Endothelial cell of umbilical vein (primary cell): ENCODE measurements at regions not wholly inside any gene's neighbourhood (a gene's known extent, or its start where the extent isn't known, plus 50 kb on each side); places are given as distances from the start of the nearest gene placed in this dataset.

ENCODE experiments used
- BruUV-seq: library from RNA; stranded (reverse); fragments of 400-500 nt; replicated peaks from 2 replicates; lab custom pipeline; 2021; lab: Mats Ljungman, UMichigan
- CTCF ChIA-PET: fragments of 300-600, 350-600 bp; sonication (Branson Sonifier 250); formaldehyde crosslinking; loops from one replicate; lab custom pipeline; 2021; ENCODE audit warnings: antibody characterized with exemption, inconsistent platforms; lab: Charles Lee
- POLR2A ChIA-PET: fragments of 300-600, 350-600 bp; sonication (Branson Sonifier 250); formaldehyde crosslinking; loops from one replicate; lab custom pipeline; 2021; ENCODE audit warnings: antibody characterized with exemption, inconsistent platforms; lab: Charles Lee
- DNase-seq: peaks from one replicate; pipeline ENCODE4 v3.0.0-alpha.2; 2011; ENCODE audit warnings: low read depth, low spot score
- FAIRE-seq: peaks from 2 replicates; lab custom pipeline; 2011; peaks lifted over from hg19 to GRCh38; lab: Jason Lieb, UNC
- H2AFZ ChIP-seq: 2 replicates; pipeline ENCODE4 v1.6.0; 2012; ENCODE audit warnings: low read depth, low read length, control low read depth, inconsistent platforms
- H3K27ac ChIP-seq: 2 replicates; pipeline ENCODE4 v1.5.1; 2011; ENCODE audit warnings: low read depth, mild to moderate bottlenecking, control low read depth, low read length, moderate library complexity; ENCODE audit not compliant: insufficient read depth
- H3K27me3 ChIP-seq, 2 experiments: 2 replicates each; pipeline versions ENCODE4 v1.6.0 to v1.6.1; 2011; ENCODE audit warnings: low read length in 2 of 2, mixed read lengths in 1 of 2; ENCODE audit not compliant: control insufficient read depth in 2 of 2, insufficient read depth in 2 of 2
- H3K36me3 ChIP-seq, 2 experiments: 2 replicates in 1 of 2; 3 replicates in 1 of 2; pipeline ENCODE4 v1.5.1; 2011; ENCODE audit warnings: low read length in 2 of 2, mild to moderate bottlenecking in 1 of 2, moderate library complexity in 1 of 2; ENCODE audit not compliant: control insufficient read depth in 2 of 2, insufficient read depth in 2 of 2; ENCODE audit errors: extremely low read depth in 1 of 2
- H3K4me1 ChIP-seq: 3 replicates; pipeline ENCODE4 v1.5.1; 2011; ENCODE audit warnings: mild to moderate bottlenecking, low read length; ENCODE audit not compliant: control insufficient read depth, insufficient read depth; ENCODE audit errors: extremely low read depth
- H3K4me2 ChIP-seq: 2 replicates; pipeline ENCODE4 v1.6.1; 2011; ENCODE audit warnings: low read length, control low read depth, mixed read lengths; ENCODE audit not compliant: insufficient read depth
- H3K4me3 ChIP-seq, 3 experiments: fragments of 200-600 bp in 1 of 3; sonication (generic), shearing (Covaris generic) in 1 of 3; replicated peaks in 1 of 3; 2 replicates each; pipeline ENCODE4 v1.5.1; 2011 to 2016; ENCODE audit warnings: control low read depth in 3 of 3, low read length in 3 of 3, mild to moderate bottlenecking in 2 of 3, inconsistent platforms in 1 of 3, low read depth in 1 of 3, moderate library complexity in 1 of 3; ENCODE audit not compliant: insufficient read depth in 1 of 3
- H3K79me2 ChIP-seq: 2 replicates; pipeline ENCODE4 v1.6.0; 2012; ENCODE audit warnings: low read length, inconsistent platforms; ENCODE audit not compliant: control insufficient read depth, insufficient read depth
- H3K9ac ChIP-seq: replicated peaks from 2 replicates; pipeline ENCODE3; 2011; ENCODE audit warnings: low read length, control low read depth; ENCODE audit not compliant: insufficient read depth; ENCODE audit errors: extremely low read depth
- H3K9me1 ChIP-seq: replicated peaks from 3 replicates; pipeline ENCODE4 v1.6.0; 2011; ENCODE audit warnings: mild to moderate bottlenecking, low read length; ENCODE audit not compliant: control insufficient read depth, insufficient read depth; ENCODE audit errors: extremely low read depth
- H3K9me3 ChIP-seq: replicated peaks from 2 replicates; pipeline ENCODE4 v1.5.1; 2012; ENCODE audit warnings: low read length, inconsistent platforms; ENCODE audit not compliant: control insufficient read depth, insufficient read depth
- H4K20me1 ChIP-seq: replicated peaks from 2 replicates; pipeline ENCODE3; 2011; ENCODE audit warnings: mild to moderate bottlenecking, low read length; ENCODE audit not compliant: control insufficient read depth, insufficient read depth; ENCODE audit errors: extremely low read depth
- EZH2 ChIP-seq: IDR thresholded peaks from 2 replicates; pipeline ENCODE4 v1.6.1; 2012; ENCODE audit warnings: borderline replicate concordance, low read depth, mild to moderate bottlenecking, moderate library complexity, low read length, inconsistent platforms; ENCODE audit not compliant: severe bottlenecking
- FOS ChIP-seq: IDR thresholded peaks from 2 replicates; pipeline ENCODE4 v1.6.1; 2011; ENCODE audit warnings: mild to moderate bottlenecking, low read length, moderate library complexity, borderline replicate concordance; ENCODE audit not compliant: insufficient read depth
- JUN ChIP-seq: IDR thresholded peaks from 2 replicates; pipeline ENCODE4 v1.6.1; 2011; ENCODE audit warnings: borderline replicate concordance, low read depth; ENCODE audit not compliant: insufficient read length, insufficient read depth
- POLR2AphosphoS5 ChIP-seq: IDR thresholded peaks from 2 replicates; pipeline ENCODE4 v1.6.1; 2012; ENCODE audit warnings: low read depth, mild to moderate bottlenecking, control low read depth, low read length, moderate library complexity; ENCODE audit not compliant: insufficient read depth
- dilution Hi-C: fragments of 300-500 bp; cut with MboI; formaldehyde crosslinking; loops from one replicate; pipeline ENCODE4 v1.15.0; 2019; ENCODE audit warnings: low sequenced_read_pairs; ENCODE audit not compliant: extremely low pct_ligation_motif_present
- intact Hi-C: fragments of 100-400 bp; cut with micrococcal nuclease; formaldehyde crosslinking; loops from one replicate; pipeline ENCODE4 v1.10.0; 2022
- TF ChIP-seq, protein P1 (sequence below): IDR thresholded peaks from 2 replicates; pipeline ENCODE4 v1.6.1; 2011; ENCODE audit not compliant: insufficient read depth, insufficient read length

DNA sequence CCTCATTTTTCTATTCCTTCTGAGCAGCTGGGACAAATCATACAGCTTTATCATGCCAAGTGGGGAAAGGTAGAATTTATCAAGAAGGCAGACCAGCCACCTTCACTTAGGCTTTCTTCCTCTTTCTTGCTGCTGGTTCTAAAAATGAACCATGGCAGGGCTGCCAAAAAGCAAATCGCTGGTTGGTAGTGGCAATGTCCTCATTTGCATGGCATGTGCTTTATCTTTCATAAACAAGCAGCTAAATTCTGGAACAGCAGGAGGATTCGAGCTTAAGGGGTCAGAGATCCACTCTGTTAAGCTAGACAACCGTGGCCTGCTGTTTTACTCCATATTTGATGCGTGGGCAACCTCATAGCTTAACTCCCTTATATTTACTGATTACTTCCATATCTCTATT, 91.3 kb downstream of the RPE65 start:
- no peaks in the 10 kb centered on the region for H3K79me2 ChIP-seq
- H3K9me3 ChIP-seq, result no peaks in the 10 kb centered on the region
- no peak overlapping the region for H3K9ac ChIP-seq
- ChIA-PET CTCF (interaction anchor here (1.4 to 1.8 kb wide), 4 partner anchors 12 to 238 kb away, joined by 5 to 9 read pairs (median 6); no protein-coding TSS in a partner anchor), POLR2A (no interaction called here)
- DNase-seq (no peak), FAIRE-seq (no peak)
- intact Hi-C loops, result loop anchor here (10.0 kb wide), 1 partner anchor 1376 kb away; no protein-coding TSS in a partner anchor
- H3K36me3 ChIP-seq, result no peaks in the 10 kb centered on the region
- H3K27ac ChIP-seq, result no peak overlapping the region
- H3K4me1 ChIP-seq, result no peaks in the 10 kb centered on the region
- TF ChIP-seq JUN, result no peak
- no TSS peak for BruUV-seq
- H3K4me2 ChIP-seq, result no peak overlapping the region
- H3K27me3 ChIP-seq, result no peaks in the 10 kb centered on the region
- dilution Hi-C loops, result no loop called here
- H4K20me1 ChIP-seq, result no peaks in the 10 kb centered on the region
- no peak overlapping the region for H3K4me3 ChIP-seq
- H3K9me1 ChIP-seq, result no peaks in the 10 kb centered on the region
- no peak overlapping the region for H2AFZ ChIP-seq

DNA sequence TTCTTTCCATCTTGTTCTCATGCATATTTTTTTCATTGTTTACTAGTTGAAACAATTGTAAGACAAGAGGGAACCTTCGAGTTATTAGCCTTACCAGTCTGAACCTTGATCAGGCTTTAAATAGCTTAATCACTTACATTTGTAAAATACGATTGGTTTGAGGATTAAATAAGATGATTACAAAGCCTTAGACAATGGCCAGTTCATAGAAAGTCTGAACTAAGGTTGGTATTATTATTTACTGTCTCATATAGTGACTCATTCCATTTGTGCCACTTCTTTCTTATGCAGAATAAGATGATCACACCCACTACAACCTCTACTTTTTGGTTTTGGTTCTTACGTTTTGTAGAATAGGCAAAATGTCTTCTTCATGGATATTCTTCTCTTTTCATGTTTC, 94.1 kb downstream of the RPE65 start:
- DNase-seq (no peak), FAIRE-seq (no peak)
- Histone ChIP-seq H3K27ac (no peak overlapping the region), H3K9me3 (no peaks in the 10 kb centered on the region), H3K4me1 (no peaks in the 10 kb centered on the region), H3K4me3 (no peak overlapping the region), H3K36me3 (no peaks in the 10 kb centered on the region), H3K9me1 (no peaks in the 10 kb centered on the region), H3K79me2 (no peaks in the 10 kb centered on the region), H2AFZ (no peak overlapping the region), H4K20me1 (no peaks in the 10 kb centered on the region), H3K4me2 (no peak overlapping the region), H3K9ac (no peak overlapping the region), H3K27me3 (no peaks in the 10 kb centered on the region)
- CTCF ChIA-PET, result interaction anchor here (0.6 to 2.9 kb wide), 6 partner anchors 9 to 506 kb away, joined by 3 to 22 read pairs (median 4); no protein-coding TSS in a partner anchor
- intact Hi-C loops (loop anchor here (10.0 kb wide), 1 partner anchor 1379 kb away; no protein-coding TSS in a partner anchor), dilution Hi-C loops (no loop called here)
- no TSS peak for BruUV-seq
- TF ChIP-seq POLR2AphosphoS5 (no peak), FOS (no peak), JUN (no peak), EZH2 (no peak)
- TF ChIP-seq, protein P1, sequence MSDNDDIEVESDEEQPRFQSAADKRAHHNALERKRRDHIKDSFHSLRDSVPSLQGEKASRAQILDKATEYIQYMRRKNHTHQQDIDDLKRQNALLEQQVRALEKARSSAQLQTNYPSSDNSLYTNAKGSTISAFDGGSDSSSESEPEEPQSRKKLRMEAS, result no peak
- POLR2A ChIA-PET, result no interaction called here
